ENCODE measurements at regions not wholly inside any gene's neighbourhood (a gene's known extent, or its start where the extent isn't known, plus 50 kb on each side); places are given as distances from the start of the nearest gene placed in this dataset.

- no peak for DNase-seq
- Histone ChIP-seq H3K4me3 (replicated peaks in 1 of 3) (no peak overlapping the region), H3K9me3 (no peaks in the 10 kb centered on the region), H3K36me3 (no peaks in the 10 kb centered on the region), H3K27me3 (no peaks in the 10 kb centered on the region), H3K4me1 (no peaks in the 10 kb centered on the region), H3K27ac (no peak overlapping the region)
- intact Hi-C loops (cut with DNase I) = no loop called here
- WGBS, 2 donors = 71 to 85% methylated on average over 12 of the region's 12 CpGs
- no peak for TF ChIP-seq POLR2A (IDR thresholded peaks at IDR 0.05)
- TF ChIP-seq, protein P1, sequence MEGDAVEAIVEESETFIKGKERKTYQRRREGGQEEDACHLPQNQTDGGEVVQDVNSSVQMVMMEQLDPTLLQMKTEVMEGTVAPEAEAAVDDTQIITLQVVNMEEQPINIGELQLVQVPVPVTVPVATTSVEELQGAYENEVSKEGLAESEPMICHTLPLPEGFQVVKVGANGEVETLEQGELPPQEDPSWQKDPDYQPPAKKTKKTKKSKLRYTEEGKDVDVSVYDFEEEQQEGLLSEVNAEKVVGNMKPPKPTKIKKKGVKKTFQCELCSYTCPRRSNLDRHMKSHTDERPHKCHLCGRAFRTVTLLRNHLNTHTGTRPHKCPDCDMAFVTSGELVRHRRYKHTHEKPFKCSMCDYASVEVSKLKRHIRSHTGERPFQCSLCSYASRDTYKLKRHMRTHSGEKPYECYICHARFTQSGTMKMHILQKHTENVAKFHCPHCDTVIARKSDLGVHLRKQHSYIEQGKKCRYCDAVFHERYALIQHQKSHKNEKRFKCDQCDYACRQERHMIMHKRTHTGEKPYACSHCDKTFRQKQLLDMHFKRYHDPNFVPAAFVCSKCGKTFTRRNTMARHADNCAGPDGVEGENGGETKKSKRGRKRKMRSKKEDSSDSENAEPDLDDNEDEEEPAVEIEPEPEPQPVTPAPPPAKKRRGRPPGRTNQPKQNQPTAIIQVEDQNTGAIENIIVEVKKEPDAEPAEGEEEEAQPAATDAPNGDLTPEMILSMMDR (IDR thresholded peaks at IDR 0.05) = no peak
These were observed 232.6 kb upstream of the TBX3 start for GRCh38 chr12:114916541-114916940.

GRCh38 chr12:114916124-114916523 is 232.1 kb upstream of the TBX3 start:
- Histone ChIP-seq H3K9me3 (no peaks in the 10 kb centered on the region), H3K36me3 (no peaks in the 10 kb centered on the region), H3K4me1 (no peaks in the 10 kb centered on the region), H3K4me3 (replicated peaks in 1 of 3) (no peak overlapping the region), H3K27ac (no peak overlapping the region), H3K27me3 (no peaks in the 10 kb centered on the region)
- no peak for DNase-seq
- intact Hi-C loops (cut with DNase I) = no loop called here
- WGBS, 2 donors = 84 to 94% methylated on average over 3 of the region's 3 CpGs
- no peak for TF ChIP-seq POLR2A (IDR thresholded peaks at IDR 0.05)
- TF ChIP-seq, protein P1 (IDR thresholded peaks at IDR 0.05) = no peak

DNA sequence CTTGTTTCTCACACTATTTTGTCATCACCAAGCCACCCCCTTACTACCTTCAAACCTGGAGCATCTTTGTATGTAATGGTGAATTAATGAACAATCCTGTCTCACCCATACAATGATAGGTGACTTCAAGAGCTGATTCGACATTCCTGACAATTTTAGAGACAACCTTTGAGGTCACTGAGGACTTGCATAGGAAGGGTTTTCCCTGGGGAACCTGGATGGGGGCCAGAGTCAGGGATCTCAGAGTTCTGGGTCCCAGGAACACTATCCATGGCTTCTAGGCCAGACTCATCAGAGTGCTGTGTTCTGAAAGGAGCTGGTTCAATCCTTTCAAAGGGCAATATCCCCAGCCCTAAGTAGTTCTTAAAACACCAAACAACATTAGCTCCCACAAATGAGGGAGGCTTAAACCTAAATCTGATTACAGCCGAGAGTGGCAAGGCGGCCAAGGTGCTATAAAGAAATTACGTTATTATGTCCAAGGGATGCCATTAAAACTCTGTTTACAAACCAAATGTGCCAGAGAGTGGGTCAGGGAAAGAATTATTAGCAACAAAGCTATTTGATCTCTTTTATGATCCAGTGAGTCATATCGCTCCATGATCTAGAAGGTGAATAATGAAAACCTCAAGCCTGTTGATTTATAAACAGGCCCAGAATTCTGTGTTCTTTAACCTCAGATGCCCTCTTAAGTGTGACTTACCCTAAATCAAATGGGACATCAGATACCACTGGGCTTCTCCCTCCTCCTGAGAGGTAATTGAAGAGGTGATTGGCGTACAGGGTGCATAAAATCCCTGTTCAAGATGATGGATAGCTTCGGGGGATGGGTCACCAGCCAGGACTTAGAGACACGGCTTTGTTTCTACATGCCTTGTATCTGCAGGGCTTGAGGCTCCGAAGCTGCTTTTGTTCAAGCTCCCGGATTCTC is 230.2 kb upstream of the TBX3 start:
- TF ChIP-seq, protein P1 (IDR thresholded peaks at IDR 0.05) = no peak
- no peak for TF ChIP-seq POLR2A (IDR thresholded peaks at IDR 0.05)
- H3K9me3 ChIP-seq = no peaks in the 10 kb centered on the region
- no peak overlapping the region for H3K4me3 ChIP-seq (replicated peaks in 1 of 3)
- no peak for DNase-seq
- H3K36me3 ChIP-seq = no peaks in the 10 kb centered on the region
- intact Hi-C loops (cut with DNase I) = no loop called here
- H3K27me3 ChIP-seq = no peaks in the 10 kb centered on the region
- no peaks in the 10 kb centered on the region for H3K4me1 ChIP-seq
- 77 to 83% methylated on average over 10 of the region's 10 CpGs for WGBS, 2 donors
- H3K27ac ChIP-seq = no peak overlapping the region

DNA sequence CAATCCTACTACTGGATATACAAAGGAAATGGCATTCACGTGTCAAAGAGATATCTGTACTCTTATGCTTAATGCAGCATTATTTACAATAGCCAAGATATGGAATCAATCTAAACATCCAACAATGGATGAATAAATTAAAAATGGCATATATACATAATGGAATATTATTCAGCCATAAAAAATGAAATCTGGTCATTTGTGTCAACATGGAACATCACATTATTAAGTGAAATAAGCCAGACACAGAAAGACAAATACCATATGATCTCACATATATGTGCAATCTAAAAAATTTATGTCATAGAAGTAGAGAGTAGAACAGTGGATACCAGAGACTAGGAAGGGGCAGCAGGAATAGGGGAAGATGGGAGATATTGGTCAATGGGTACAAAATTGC is 228.8 kb upstream of the TBX3 start:
- no peaks in the 10 kb centered on the region for H3K4me1 ChIP-seq
- TF ChIP-seq, protein P1 (IDR thresholded peaks at IDR 0.05) = no peak
- no peak for TF ChIP-seq POLR2A (IDR thresholded peaks at IDR 0.05)
- no peaks in the 10 kb centered on the region for H3K9me3 ChIP-seq
- intact Hi-C loops (cut with DNase I) = no loop called here
- WGBS, 2 donors = 88 to 90% methylated on average over 1 of the region's 1 CpG
- no peak for DNase-seq
- H3K27me3 ChIP-seq = no peaks in the 10 kb centered on the region
- no peak overlapping the region for H3K4me3 ChIP-seq (replicated peaks in 1 of 3)
- H3K27ac ChIP-seq = no peak overlapping the region
- no peaks in the 10 kb centered on the region for H3K36me3 ChIP-seq

GRCh38 chr12:114911196-114911595 is 227.2 kb upstream of the TBX3 start:
- intact Hi-C loops (cut with DNase I) = no loop called here

More at GRCh38 chr12:114911196-114911595, 227.2 kb upstream of the TBX3 start:
- Histone ChIP-seq H3K4me1 (no peaks in the 10 kb centered on the region), H3K4me3 (replicated peaks in 1 of 3) (no peak overlapping the region), H3K27me3 (no peaks in the 10 kb centered on the region), H3K9me3 (no peaks in the 10 kb centered on the region), H3K36me3 (no peaks in the 10 kb centered on the region), H3K27ac (no peak overlapping the region)
- TF ChIP-seq, protein P1 (IDR thresholded peaks at IDR 0.05) = no peak
- no peak for TF ChIP-seq POLR2A (IDR thresholded peaks at IDR 0.05)
- DNase-seq = no peak

Measured in thyroid gland (tissue), 4 donors.